ENCODE measurements at regions not wholly inside any gene's neighbourhood (a gene's known extent, or its start where the extent isn't known, plus 50 kb on each side); places are given as distances from the start of the nearest gene placed in this dataset.

GRCh38 chr9:74140141-74140540, 357.0 kb upstream of the RORB start:
- TF ChIP-seq FOXP2 (optimal IDR thresholded peaks at IDR 0.05; ENCODE audit: borderline replicate concordance, extremely low read depth, extremely low read length, insufficient read depth), result no peak

- TF ChIP-seq POLR2AphosphoS5 (IDR thresholded peaks at IDR 0.05; ENCODE audit: low read depth, low read length), result no peak
- TF ChIP-seq FOXP2 (optimal IDR thresholded peaks at IDR 0.05; ENCODE audit: borderline replicate concordance, extremely low read depth, extremely low read length, insufficient read depth), result no peak
- no peak for TF ChIP-seq REST (IDR thresholded peaks at IDR 0.05; ENCODE audit: insufficient read depth in 1 of 2, low read depth in 2 of 2, low read length in 2 of 2)
- no peak for TF ChIP-seq SIN3A (IDR thresholded peaks at IDR 0.05; ENCODE audit: borderline replicate concordance, insufficient read depth, low read length)
- no peak for TF ChIP-seq TAF1 (IDR thresholded peaks at IDR 0.05; ENCODE audit: borderline replicate concordance, insufficient read depth, low read length)
These were observed 349.2 kb upstream of the RORB start for GRCh38 chr9:74147906-74148305.

- TF ChIP-seq POLR2AphosphoS5 (IDR thresholded peaks at IDR 0.05; ENCODE audit: low read depth, low read length), result no peak
- TF ChIP-seq FOXP2 (optimal IDR thresholded peaks at IDR 0.05; ENCODE audit: borderline replicate concordance, extremely low read depth, extremely low read length, insufficient read depth), result no peak
- no peak for TF ChIP-seq TAF1 (IDR thresholded peaks at IDR 0.05; ENCODE audit: borderline replicate concordance, insufficient read depth, low read length)
- no peak for TF ChIP-seq REST (IDR thresholded peaks at IDR 0.05; ENCODE audit: insufficient read depth in 1 of 2, low read depth in 2 of 2, low read length in 2 of 2)
- TF ChIP-seq SIN3A (IDR thresholded peaks at IDR 0.05; ENCODE audit: borderline replicate concordance, insufficient read depth, low read length), result no peak
These were observed 324.3 kb upstream of the RORB start for GRCh38 chr9:74172874-74173273.

- TF ChIP-seq FOXP2 (optimal IDR thresholded peaks at IDR 0.05; ENCODE audit: borderline replicate concordance, extremely low read depth, extremely low read length, insufficient read depth) (no peak), REST (IDR thresholded peaks at IDR 0.05; ENCODE audit: insufficient read depth in 1 of 2, low read depth in 2 of 2, low read length in 2 of 2) (no peak), TAF1 (IDR thresholded peaks at IDR 0.05; ENCODE audit: borderline replicate concordance, insufficient read depth, low read length) (no peak), POLR2AphosphoS5 (IDR thresholded peaks at IDR 0.05; ENCODE audit: low read depth, low read length) (no peak), SIN3A (IDR thresholded peaks at IDR 0.05; ENCODE audit: borderline replicate concordance, insufficient read depth, low read length) (no peak)
These were observed 323.9 kb upstream of the RORB start for GRCh38 chr9:74173284-74173683.

- TF ChIP-seq SIN3A (IDR thresholded peaks at IDR 0.05; ENCODE audit: borderline replicate concordance, insufficient read depth, low read length) (no peak), TAF1 (IDR thresholded peaks at IDR 0.05; ENCODE audit: borderline replicate concordance, insufficient read depth, low read length) (no peak), POLR2AphosphoS5 (IDR thresholded peaks at IDR 0.05; ENCODE audit: low read depth, low read length) (no peak), REST (IDR thresholded peaks at IDR 0.05; ENCODE audit: insufficient read depth in 1 of 2, low read depth in 2 of 2, low read length in 2 of 2) (no peak), FOXP2 (optimal IDR thresholded peaks at IDR 0.05; ENCODE audit: borderline replicate concordance, extremely low read depth, extremely low read length, insufficient read depth) (no peak)
These were observed 292.1 kb upstream of the RORB start for GRCh38 chr9:74205056-74205455.

All from PFSK-1 (cell line).